ENCODE measurements at regions not wholly inside any gene's neighbourhood (a gene's known extent, or its start where the extent isn't known, plus 50 kb on each side); places are given as distances from the start of the nearest gene placed in this dataset.

- no peaks in the 10 kb centered on the region for H3K4me1 ChIP-seq
- H3K4me3 ChIP-seq = no peak overlapping the region
- TF ChIP-seq CTCF (IDR thresholded peaks at IDR 0.05) = no peak
- H3K27me3 ChIP-seq (ENCODE audit: insufficient read depth in 3 of 3, low read length in 2 of 3) = no peaks in the 10 kb centered on the region
- 48 to 54% (median 53%) methylated on average over 2 of the region's 2 CpGs for WGBS, 3 donors
- no peaks in the 10 kb centered on the region for H3K9me3 ChIP-seq
- ATAC-seq = no peak
- H3K27ac ChIP-seq = no peak overlapping the region
- no peak for DNase-seq
- H3K36me3 ChIP-seq (ENCODE audit: insufficient read depth in 1 of 2, low read depth in 1 of 2) = no peaks in the 10 kb centered on the region
- intact Hi-C loops (cut with DNase I) = no loop called here
Measured at GRCh38 chr3:117589454-117589853, 879.9 kb downstream of the TUSC7 start.

- Histone ChIP-seq H3K36me3 (ENCODE audit: insufficient read depth in 1 of 2, low read depth in 1 of 2) (no peaks in the 10 kb centered on the region), H3K4me3 (no peak overlapping the region), H3K4me1 (no peaks in the 10 kb centered on the region), H3K27me3 (ENCODE audit: insufficient read depth in 3 of 3, low read length in 2 of 3) (no peaks in the 10 kb centered on the region), H3K9me3 (no peaks in the 10 kb centered on the region), H3K27ac (no peak overlapping the region)
- intact Hi-C loops (cut with DNase I) = no loop called here
- 33 to 45% (median 40%) methylated on average over 1 of the region's 1 CpG for WGBS, 3 donors
- DNase-seq (no peak), ATAC-seq (no peak)
- TF ChIP-seq CTCF (IDR thresholded peaks at IDR 0.05) = no peak
Measured at GRCh38 chr3:117595615-117596014, 886.0 kb downstream of the TUSC7 start.

GRCh38 chr3:117596503-117596902, 886.9 kb downstream of the TUSC7 start:
- DNase-seq = no peak

GRCh38 chr3:117597865-117598264, 888.3 kb downstream of the TUSC7 start:
- intact Hi-C loops (cut with DNase I) = no loop called here

More at GRCh38 chr3:117596503-117596902, 886.9 kb downstream of the TUSC7 start:
- TF ChIP-seq CTCF (IDR thresholded peaks at IDR 0.05) = no peak
- H3K27me3 ChIP-seq (ENCODE audit: insufficient read depth in 3 of 3, low read length in 2 of 3) = no peaks in the 10 kb centered on the region
- no peaks in the 10 kb centered on the region for H3K4me1 ChIP-seq
- WGBS, 3 donors = 55 to 63% (median 61%) methylated on average over 1 of the region's 1 CpG
- no peaks in the 10 kb centered on the region for H3K36me3 ChIP-seq (ENCODE audit: insufficient read depth in 1 of 2, low read depth in 1 of 2)
- no peak overlapping the region for H3K27ac ChIP-seq
- ATAC-seq = no peak
- intact Hi-C loops (cut with DNase I) = no loop called here
- no peak overlapping the region for H3K4me3 ChIP-seq
- no peaks in the 10 kb centered on the region for H3K9me3 ChIP-seq

More at GRCh38 chr3:117597865-117598264, 888.3 kb downstream of the TUSC7 start:
- no peaks in the 10 kb centered on the region for H3K4me1 ChIP-seq
- no peaks in the 10 kb centered on the region for H3K27me3 ChIP-seq (ENCODE audit: insufficient read depth in 3 of 3, low read length in 2 of 3)
- DNase-seq (no peak), ATAC-seq (no peak)
- 24 to 42% (median 30%) methylated on average over 1 of the region's 1 CpG for WGBS, 3 donors
- no peaks in the 10 kb centered on the region for H3K36me3 ChIP-seq (ENCODE audit: insufficient read depth in 1 of 2, low read depth in 1 of 2)
- no peaks in the 10 kb centered on the region for H3K9me3 ChIP-seq
- H3K4me3 ChIP-seq = no peak overlapping the region
- H3K27ac ChIP-seq = no peak overlapping the region
- TF ChIP-seq CTCF (IDR thresholded peaks at IDR 0.05) = no peak
